BE2C (cell line): ENCODE measurements at regions not wholly inside any gene's neighbourhood (a gene's known extent, or its start where the extent isn't known, plus 50 kb on each side); places are given as distances from the start of the nearest gene placed in this dataset.

Source experiments
- DNase-seq: peaks from one replicate; pipeline ENCODE4 v3.0.0-alpha.2; 2020
- H3K27me3 ChIP-seq: fragments of 250-450 bp; sonication (Bioruptor Pico); 2 replicates; pipeline ENCODE4 v1.5.1; 2020; ENCODE audit warnings: mild to moderate bottlenecking
- H3K36me3 ChIP-seq: fragments of 250-450 bp; sonication (Bioruptor Pico); 2 replicates; pipeline ENCODE4 v1.5.1; 2020; ENCODE audit warnings: mild to moderate bottlenecking
- H3K4me1 ChIP-seq: fragments of 250-450 bp; sonication (Bioruptor Pico); 2 replicates; pipeline ENCODE4 v1.5.1; 2020
- H3K4me3 ChIP-seq: 2 replicates; pipeline ENCODE4 v1.5.1; 2011; ENCODE audit warnings: low read depth, low read length
- H3K9me3 ChIP-seq: fragments of 250-450 bp; sonication (Bioruptor Pico); 2 replicates; pipeline ENCODE4 v1.5.1; 2020
- TF ChIP-seq, protein P1 (sequence below): IDR thresholded peaks from 2 replicates; pipeline ENCODE4 v1.5.1; 2012; ENCODE audit warnings: mild to moderate bottlenecking, low read depth, low read length

GRCh38 chr2:38430597-38431207 lies 53.6 kb upstream of the ATL2 start:
- TF ChIP-seq, protein P1, sequence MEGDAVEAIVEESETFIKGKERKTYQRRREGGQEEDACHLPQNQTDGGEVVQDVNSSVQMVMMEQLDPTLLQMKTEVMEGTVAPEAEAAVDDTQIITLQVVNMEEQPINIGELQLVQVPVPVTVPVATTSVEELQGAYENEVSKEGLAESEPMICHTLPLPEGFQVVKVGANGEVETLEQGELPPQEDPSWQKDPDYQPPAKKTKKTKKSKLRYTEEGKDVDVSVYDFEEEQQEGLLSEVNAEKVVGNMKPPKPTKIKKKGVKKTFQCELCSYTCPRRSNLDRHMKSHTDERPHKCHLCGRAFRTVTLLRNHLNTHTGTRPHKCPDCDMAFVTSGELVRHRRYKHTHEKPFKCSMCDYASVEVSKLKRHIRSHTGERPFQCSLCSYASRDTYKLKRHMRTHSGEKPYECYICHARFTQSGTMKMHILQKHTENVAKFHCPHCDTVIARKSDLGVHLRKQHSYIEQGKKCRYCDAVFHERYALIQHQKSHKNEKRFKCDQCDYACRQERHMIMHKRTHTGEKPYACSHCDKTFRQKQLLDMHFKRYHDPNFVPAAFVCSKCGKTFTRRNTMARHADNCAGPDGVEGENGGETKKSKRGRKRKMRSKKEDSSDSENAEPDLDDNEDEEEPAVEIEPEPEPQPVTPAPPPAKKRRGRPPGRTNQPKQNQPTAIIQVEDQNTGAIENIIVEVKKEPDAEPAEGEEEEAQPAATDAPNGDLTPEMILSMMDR = no peak
- no peaks in the 10 kb centered on the region; the same call in none of the 2 replicates for H3K4me1 ChIP-seq

DNA sequence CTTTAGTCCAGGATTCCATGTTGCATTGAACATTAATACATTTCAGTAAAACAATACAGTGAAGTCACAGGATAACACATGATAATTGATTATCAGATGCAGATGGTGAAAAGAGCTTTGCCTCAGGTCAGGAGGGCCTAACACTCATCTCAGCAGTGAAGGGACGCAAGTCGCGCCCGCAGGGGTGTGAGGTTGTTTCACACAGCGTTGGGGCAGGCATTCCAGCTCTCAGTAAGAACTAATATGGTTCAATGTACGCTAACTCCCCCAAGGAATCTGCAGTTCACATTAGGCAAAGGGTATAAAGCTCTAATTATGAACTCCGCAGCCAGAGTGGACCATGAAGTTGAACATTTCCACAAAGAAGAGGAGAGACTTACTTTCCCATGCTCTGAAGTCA lies 53.1 kb upstream of the ATL2 start:
- Histone ChIP-seq H3K4me3 (no peak overlapping the region), H3K4me1 (no peaks in the 10 kb centered on the region; the same call in 1 of the 2 replicates), H3K27me3 (no peaks in the 10 kb centered on the region), H3K36me3 (no peaks in the 10 kb centered on the region), H3K9me3 (no peaks in the 10 kb centered on the region)
- TF ChIP-seq, protein P1 = no peak
- no peak for DNase-seq

More at GRCh38 chr2:38430597-38431207, 53.6 kb upstream of the ATL2 start:
- Histone ChIP-seq H3K27me3 (no peaks in the 10 kb centered on the region), H3K9me3 (no peaks in the 10 kb centered on the region), H3K36me3 (no peaks in the 10 kb centered on the region), H3K4me3 (no peak overlapping the region)
- no peak for DNase-seq

DNA sequence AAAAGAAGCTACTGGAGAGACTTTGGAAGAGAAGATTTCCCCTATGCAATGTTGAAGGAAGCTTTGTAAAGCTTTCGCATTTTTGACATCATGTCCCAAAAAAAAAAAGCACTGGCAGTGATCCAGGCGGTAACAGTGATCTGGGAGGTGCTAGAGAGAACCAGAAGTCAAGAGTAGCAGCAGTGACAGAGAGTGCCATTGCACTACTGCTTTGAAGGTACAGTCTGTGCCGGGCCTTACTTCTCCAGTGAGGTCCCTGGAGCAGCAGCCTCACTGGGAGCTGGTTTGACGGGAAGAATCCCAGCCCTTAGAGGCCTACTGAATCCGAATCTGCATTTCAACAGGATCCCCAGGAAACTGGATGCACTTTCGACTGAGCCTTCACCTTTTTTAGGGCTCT lies 50.9 kb upstream of the ATL2 start:
- Histone ChIP-seq H3K4me3 (no peak overlapping the region), H3K36me3 (no peaks in the 10 kb centered on the region), H3K27me3 (no peaks in the 10 kb centered on the region), H3K9me3 (no peaks in the 10 kb centered on the region), H3K4me1 (no peaks in the 10 kb centered on the region; the same call in 1 of the 2 replicates)
- TF ChIP-seq, protein P1 = no peak
- no peak for DNase-seq

DNA sequence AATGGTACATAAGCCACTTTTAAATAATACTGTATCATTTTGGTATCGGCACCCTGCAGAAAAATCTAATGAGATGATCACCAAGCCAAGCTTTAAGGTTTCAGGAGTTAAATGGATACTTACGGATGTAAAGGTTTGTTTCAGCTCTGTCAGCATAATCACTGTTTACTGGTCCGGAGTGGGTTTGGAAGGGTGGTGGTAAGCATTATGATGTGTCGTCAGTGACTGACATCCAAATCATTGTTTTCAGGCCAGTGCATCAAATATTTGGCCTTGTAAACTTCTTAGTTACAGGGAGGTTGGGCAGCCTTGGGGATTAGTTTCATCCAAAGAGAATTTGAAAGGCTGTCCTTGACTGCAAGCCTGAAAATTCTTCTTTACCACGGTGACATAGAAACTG lies 50.0 kb upstream of the ATL2 start:
- Histone ChIP-seq H3K27me3 (no peaks in the 10 kb centered on the region), H3K36me3 (no peaks in the 10 kb centered on the region), H3K9me3 (no peaks in the 10 kb centered on the region), H3K4me1 (no peaks in the 10 kb centered on the region), H3K4me3 (no peak overlapping the region)
- TF ChIP-seq, protein P1 = no peak
- no peak for DNase-seq
